Stomach (tissue), 4 donors: ENCODE measurements at regions not wholly inside any gene's neighbourhood (a gene's known extent, or its start where the extent isn't known, plus 50 kb on each side); places are given as distances from the start of the nearest gene placed in this dataset.

Experiments
- POLR2A ChIP-seq, 4 donors: fragments of 450-650 bp; IDR thresholded peaks; one replicate each; pipeline ENCODE4 v1.6.1; 2016; ENCODE audit warnings: antibody characterized with exemption in 4 of 4, control low read depth in 2 of 4, mild to moderate bottlenecking in 1 of 4, moderate library complexity in 1 of 4
- POLR2AphosphoS5 ChIP-seq, 3 donors: sonication (generic); formaldehyde crosslinking; IDR thresholded peaks; one replicate each; pipeline ENCODE4 v1.6.1; 2016; ENCODE audit warnings: antibody characterized with exemption in 3 of 3
- TF ChIP-seq, protein P1 (sequence below), 7 experiments: fragments of 450-650 bp in 4 of 7; fragments of 200-600 bp in 3 of 7; sonication (generic) in 3 of 7; IDR thresholded peaks; one replicate each; pipeline ENCODE4 v1.5.1; 2016 to 2019; ENCODE audit warnings: antibody characterized with exemption in 7 of 7, control low read depth in 2 of 7, mild to moderate bottlenecking in 1 of 7

DNA sequence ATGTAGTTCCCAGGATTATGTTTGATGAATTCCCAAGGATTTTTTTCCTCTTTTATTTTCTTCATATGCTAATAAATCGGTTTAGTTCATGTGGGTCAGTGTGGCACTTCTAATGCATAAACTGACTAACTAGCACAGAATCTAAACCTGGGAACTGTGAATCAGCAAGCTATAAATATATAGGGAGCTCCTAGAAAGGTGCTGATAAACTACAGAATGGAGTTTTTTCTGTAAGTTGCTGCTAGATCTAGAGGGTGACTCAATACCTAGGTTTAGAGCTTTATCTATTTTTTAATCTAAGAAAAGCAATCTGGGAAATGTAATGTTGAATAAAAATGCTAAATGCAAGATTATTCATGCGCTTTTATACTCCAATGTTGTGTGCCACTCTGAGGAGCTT, 118.8 kb upstream of the PTCHD4 start:
- TF ChIP-seq, protein P1, sequence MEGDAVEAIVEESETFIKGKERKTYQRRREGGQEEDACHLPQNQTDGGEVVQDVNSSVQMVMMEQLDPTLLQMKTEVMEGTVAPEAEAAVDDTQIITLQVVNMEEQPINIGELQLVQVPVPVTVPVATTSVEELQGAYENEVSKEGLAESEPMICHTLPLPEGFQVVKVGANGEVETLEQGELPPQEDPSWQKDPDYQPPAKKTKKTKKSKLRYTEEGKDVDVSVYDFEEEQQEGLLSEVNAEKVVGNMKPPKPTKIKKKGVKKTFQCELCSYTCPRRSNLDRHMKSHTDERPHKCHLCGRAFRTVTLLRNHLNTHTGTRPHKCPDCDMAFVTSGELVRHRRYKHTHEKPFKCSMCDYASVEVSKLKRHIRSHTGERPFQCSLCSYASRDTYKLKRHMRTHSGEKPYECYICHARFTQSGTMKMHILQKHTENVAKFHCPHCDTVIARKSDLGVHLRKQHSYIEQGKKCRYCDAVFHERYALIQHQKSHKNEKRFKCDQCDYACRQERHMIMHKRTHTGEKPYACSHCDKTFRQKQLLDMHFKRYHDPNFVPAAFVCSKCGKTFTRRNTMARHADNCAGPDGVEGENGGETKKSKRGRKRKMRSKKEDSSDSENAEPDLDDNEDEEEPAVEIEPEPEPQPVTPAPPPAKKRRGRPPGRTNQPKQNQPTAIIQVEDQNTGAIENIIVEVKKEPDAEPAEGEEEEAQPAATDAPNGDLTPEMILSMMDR (IDR thresholded peaks at IDR 0.05): no peak
- no peak for TF ChIP-seq POLR2A (IDR thresholded peaks at IDR 0.05)
- TF ChIP-seq POLR2AphosphoS5 (IDR thresholded peaks at IDR 0.05): no peak
